HepG2 (cell line): ENCODE measurements at regions not wholly inside any gene's neighbourhood (a gene's known extent, or its start where the extent isn't known, plus 50 kb on each side); places are given as distances from the start of the nearest gene placed in this dataset.

Source experiments
- ATAC-seq: fragments of 200-7000 bp; cut with Tn5 transposase; 3 replicates; pipeline ENCODE4 v1.9.1; 2020; ENCODE audit warnings: mild to moderate bottlenecking, moderate library complexity
- BruUV-seq: library from RNA; stranded (reverse); fragments of 400-500 nt; replicated peaks from 2 replicates; lab custom pipeline; 2021; lab: Mats Ljungman, UMichigan
- CTCF ChIA-PET: fragments of 300-600 bp; formaldehyde crosslinking; extraction: SDS; loops from one replicate; lab custom pipeline; 2021; ENCODE audit warnings: low total read pairs, inconsistent platforms, low intra/inter-chr PET ratio; lab: Yijun Ruan, JAX
- POLR2A ChIA-PET: fragments of 350-600 bp; sonication (Branson Sonifier 250); formaldehyde crosslinking; loops from one replicate; lab custom pipeline; 2020; ENCODE audit warnings: antibody characterized with exemption, inconsistent platforms; lab: Yijun Ruan, JAX
- DNase-seq: peaks from one replicate; pipeline ENCODE4 v3.0.0-alpha.2; 2015; ENCODE audit warnings: low spot score
- FAIRE-seq: peaks from 3 replicates; lab custom pipeline; 2011; peaks lifted over from hg19 to GRCh38; lab: Jason Lieb, UNC
- H2AFZ ChIP-seq: one replicate; pipeline ENCODE4 v1.6.1; 2011; ENCODE audit warnings: low read length, inconsistent platforms
- H3K27ac ChIP-seq: fragments of 300-600 bp; 3 replicates; pipeline ENCODE4 v1.8.0; 2011; ENCODE audit warnings: mixed run types, mild to moderate bottlenecking, mixed read lengths, low read length, inconsistent platforms; ENCODE audit not compliant: insufficient read depth; ENCODE audit errors: extremely low read length
- H3K27me3 ChIP-seq, 2 experiments: fragments of 200-600 bp in 1 of 2; 2 replicates in 1 of 2; 3 replicates in 1 of 2; pipeline versions ENCODE4 v1.6.0 to v1.8.0; 2011; ENCODE audit warnings: low read length in 2 of 2, mild to moderate bottlenecking in 2 of 2, moderate library complexity in 2 of 2, inconsistent platforms in 1 of 2; ENCODE audit not compliant: insufficient read depth in 2 of 2, control insufficient read depth in 1 of 2
- H3K36me3 ChIP-seq, 2 experiments: fragments of 200-600 bp in 1 of 2; replicated peaks in 1 of 2; 2 replicates in 1 of 2; 3 replicates in 1 of 2; pipeline versions ENCODE4 v1.5.1 to v1.8.0; 2011; ENCODE audit warnings: low read length in 2 of 2, inconsistent platforms in 1 of 2; ENCODE audit not compliant: insufficient read depth in 2 of 2, control insufficient read depth in 1 of 2
- H3K4me1 ChIP-seq: 2 replicates; pipeline ENCODE4 v1.5.1; 2012; ENCODE audit warnings: low read length, inconsistent platforms; ENCODE audit not compliant: insufficient read depth
- H3K4me2 ChIP-seq: 2 replicates; pipeline ENCODE4 v1.6.0; 2011; ENCODE audit warnings: low read depth, low read length, inconsistent platforms
- H3K4me3 ChIP-seq, 3 experiments: fragments of 200-600 bp in 1 of 3; sonication (generic), shearing (Covaris generic) in 1 of 3; replicated peaks in 1 of 3; 2 replicates each; pipeline ENCODE4 v1.5.1; 2011 to 2016; ENCODE audit warnings: low read length in 3 of 3, inconsistent platforms in 2 of 3, low read depth in 2 of 3, mild to moderate bottlenecking in 2 of 3, control low read depth in 1 of 3, mixed read lengths in 1 of 3; ENCODE audit not compliant: insufficient read depth in 1 of 3
- H3K79me2 ChIP-seq: one replicate; pipeline ENCODE4 v1.6.1; 2011; ENCODE audit warnings: low read length, inconsistent platforms; ENCODE audit not compliant: insufficient read depth
- H3K9ac ChIP-seq: 2 replicates; pipeline ENCODE4 v1.6.0; 2011; ENCODE audit warnings: mild to moderate bottlenecking, low read depth, low read length, inconsistent platforms; ENCODE audit not compliant: insufficient read depth
- H3K9me3 ChIP-seq: 2 replicates; pipeline ENCODE4 v1.5.1; 2012; ENCODE audit warnings: mild to moderate bottlenecking, low read length
- H4K20me1 ChIP-seq: 2 replicates; pipeline ENCODE4 v1.6.0; 2011; ENCODE audit warnings: inconsistent platforms, mild to moderate bottlenecking, low read length, moderate library complexity; ENCODE audit not compliant: insufficient read depth
- ELF4 ChIP-seq: sonication (generic); formaldehyde crosslinking; IDR thresholded peaks from 2 replicates; pipeline ENCODE4 v1.5.0; 2020; ENCODE audit warnings: missing genetic modification reagents, mild to moderate bottlenecking, moderate library complexity, borderline replicate concordance
- ETV6 ChIP-seq: sonication (generic); formaldehyde crosslinking; conservative IDR thresholded peaks from 2 replicates; pipeline ENCODE4 v1.4.0; 2020; ENCODE audit warnings: missing genetic modification reagents
- HOXA7 ChIP-seq: sonication (generic); formaldehyde crosslinking; IDR thresholded peaks from 2 replicates; pipeline ENCODE4 v1.8.1; 2022; ENCODE audit warnings: mild to moderate bottlenecking, missing genetic modification reagents, moderate library complexity
- RELA ChIP-seq: sonication (generic); formaldehyde crosslinking; IDR thresholded peaks from 2 replicates; pipeline ENCODE4 v1.4.0; 2020; ENCODE audit warnings: missing genetic modification reagents
- TSC22D2 ChIP-seq: sonication (generic); formaldehyde crosslinking; IDR thresholded peaks from 2 replicates; pipeline ENCODE4 v1.5.1; 2020; ENCODE audit warnings: missing genetic modification reagents, mild to moderate bottlenecking, borderline replicate concordance
- ZBTB8A ChIP-seq: sonication (generic); formaldehyde crosslinking; IDR thresholded peaks from 2 replicates; pipeline ENCODE4 v1.4.0; 2020; ENCODE audit warnings: mild to moderate bottlenecking, low read depth, missing genetic modification reagents, borderline replicate concordance
- ZNF362 ChIP-seq: sonication (generic); formaldehyde crosslinking; IDR thresholded peaks from 2 replicates; pipeline ENCODE4 v1.4.0; 2020; ENCODE audit warnings: missing genetic modification reagents, mild to moderate bottlenecking, borderline replicate concordance
- WGBS: methylation state at CpG from one replicate; pipeline ENCODE4 v1.1.6; 2017; ENCODE audit warnings: low lambda C conversion rate; 5-methylcytosine and 5-hydroxymethylcytosine counted together
- in situ Hi-C: cut with HindIII; loops from 2 replicates; pipeline ENCODE4 v1.10.0; 2017; ENCODE audit warnings: low pct_unique_long_range_greater_than_20kb; ENCODE audit not compliant: extremely low pct_ligation_motif_present
- intact Hi-C: fragments of 100-400 bp; cut with micrococcal nuclease; formaldehyde crosslinking; loops from one replicate; pipeline ENCODE4 v1.10.0; 2022; ENCODE audit not compliant: unreplicated experiment

GRCh38 chr1:217089361-217090014 is 366.3 kb upstream of the ESRRG start:
- 8% methylated on average over 16 of the region's 39 CpGs for WGBS
- H3K79me2 ChIP-seq: no peaks in the 10 kb centered on the region
- no TSS peak for BruUV-seq
- peaks cover 1 to 21% of the 10 kb centered on the region in 2 experiments; a peak in 3 of 5 replicates for H3K27me3 ChIP-seq
- in situ Hi-C loops (no loop called here), intact Hi-C loops (no loop called here)
- ChIA-PET CTCF (no interaction called here), POLR2A (no interaction called here)
- H2AFZ ChIP-seq: no peak overlapping the region
- 0 out of 2 replicates have a peak, but pooled peaks cover 6% of the 10 kb centered on the region for H3K4me1 ChIP-seq
- H3K4me2 ChIP-seq: peak overlapping the region; percentile 7; the same call in 1 of the 2 replicates
- no peak; the same call in 2 of the 3 replicates for ATAC-seq
- no peak overlapping the region for H3K27ac ChIP-seq
- H3K9ac ChIP-seq: no peak overlapping the region
- H3K4me3 ChIP-seq: no peak overlapping the region
- H4K20me1 ChIP-seq: no peaks in the 10 kb centered on the region
- H3K9me3 ChIP-seq: no peaks in the 10 kb centered on the region
- no peaks in the 10 kb centered on the region for H3K36me3 ChIP-seq
- no peak for FAIRE-seq
- no peak for DNase-seq
- TF ChIP-seq ZNF362 (no peak), HOXA7 (no peak), ETV6 (CRISPR knock-in tag) (no peak), ZBTB8A (no peak), ELF4 (CRISPR knock-in tag) (no peak), RELA (CRISPR knock-in tag) (no peak), TSC22D2 (CRISPR knock-in tag) (no peak)
